Naive thymus-derived CD4-positive, alpha-beta T cell (primary cell): ENCODE measurements at regions not wholly inside any gene's neighbourhood (a gene's known extent, or its start where the extent isn't known, plus 50 kb on each side); places are given as distances from the start of the nearest gene placed in this dataset.

ENCODE experiments used
- ATAC-seq: fragments of 150-1000 bp; cut with Tn5 transposase; 2 replicates; pipeline ENCODE4 v1.10.0; 2021; ENCODE audit warnings: mild to moderate bottlenecking, moderate library complexity
- CTCF ChIA-PET: fragments of 350-600 bp; sonication (Branson Sonifier 250); formaldehyde crosslinking; loops from one replicate; lab custom pipeline; 2021; ENCODE audit warnings: antibody characterized with exemption; lab: Charles Lee
- POLR2A ChIA-PET: fragments of 350-600 bp; sonication (Branson Sonifier 250); formaldehyde crosslinking; loops from one replicate; lab custom pipeline; 2021; ENCODE audit warnings: antibody characterized with exemption, inconsistent platforms; lab: Charles Lee
- DNase-seq, 9 donors: peaks; one replicate each; pipeline versions ENCODE4 v3.0.0 to v3.0.0-alpha.2; 2020 to 2022; ENCODE audit warnings: mixed read lengths in 1 of 9
- H3K27ac ChIP-seq: one replicate; pipeline ENCODE4 v1.7.0; 2013; ENCODE audit warnings: mild to moderate bottlenecking, low read depth, low read length, moderate library complexity
- H3K27me3 ChIP-seq, 2 donors: one replicate each; pipeline ENCODE4 v1.7.0; 2013; ENCODE audit warnings: low read length in 2 of 2, mild to moderate bottlenecking in 2 of 2, moderate library complexity in 2 of 2; ENCODE audit not compliant: control insufficient read depth in 2 of 2, insufficient read depth in 2 of 2
- H3K36me3 ChIP-seq, 3 experiments: 1 replicate in 2 of 3; 2 replicates in 1 of 3; pipeline ENCODE4 v1.7.0; 2013; ENCODE audit warnings: low read length in 3 of 3, mild to moderate bottlenecking in 3 of 3, moderate library complexity in 1 of 3; ENCODE audit not compliant: insufficient read depth in 3 of 3, control insufficient read depth in 2 of 3
- H3K4me1 ChIP-seq, 2 donors: one replicate each; pipeline ENCODE4 v1.7.0; 2013; ENCODE audit warnings: low read length in 2 of 2, mild to moderate bottlenecking in 2 of 2, moderate library complexity in 1 of 2; ENCODE audit not compliant: control insufficient read depth in 2 of 2, insufficient read depth in 2 of 2
- H3K4me3 ChIP-seq: 2 replicates; pipeline ENCODE4 v1.7.0; 2013; ENCODE audit warnings: mild to moderate bottlenecking, low read length
- H3K9me3 ChIP-seq, 3 experiments: 1 replicate in 2 of 3; 2 replicates in 1 of 3; pipeline ENCODE4 v1.7.0; 2013; ENCODE audit warnings: low read length in 3 of 3; ENCODE audit not compliant: control insufficient read depth in 2 of 3
- H3K27ac Mint-ChIP-seq, 9 donors: one replicate each; pipeline ENCODE4 v1.8.0; 2020 to 2022; ENCODE audit warnings: mixed read lengths in 9 of 9, mild to moderate bottlenecking in 8 of 9, moderate library complexity in 5 of 9, inconsistent platforms in 2 of 9
- H3K27me3 Mint-ChIP-seq, 5 donors: one replicate each; pipeline ENCODE4 v1.8.0; 2021 to 2022; ENCODE audit warnings: mixed read lengths in 5 of 5, mild to moderate bottlenecking in 1 of 5
- H3K36me3 Mint-ChIP-seq, 5 donors: one replicate each; pipeline ENCODE4 v1.8.0; 2020 to 2022; ENCODE audit warnings: mixed read lengths in 5 of 5, mild to moderate bottlenecking in 3 of 5, inconsistent platforms in 1 of 5
- H3K4me1 Mint-ChIP-seq, 7 donors: one replicate each; pipeline ENCODE4 v1.8.0; 2020 to 2022; ENCODE audit warnings: mixed read lengths in 7 of 7, mild to moderate bottlenecking in 3 of 7, inconsistent platforms in 1 of 7
- H3K4me3 Mint-ChIP-seq, 10 donors: one replicate each; pipeline ENCODE4 v1.8.0; 2020 to 2022; ENCODE audit warnings: mild to moderate bottlenecking in 10 of 10, mixed read lengths in 10 of 10, moderate library complexity in 6 of 10, inconsistent platforms in 2 of 10
- H3K9me3 Mint-ChIP-seq, 11 donors: one replicate each; pipeline ENCODE4 v1.8.0; 2020 to 2022; ENCODE audit warnings: mixed read lengths in 11 of 11, mild to moderate bottlenecking in 4 of 11, inconsistent platforms in 1 of 11, moderate library complexity in 1 of 11
- intact Hi-C, 2 donors: fragments of 100-400 bp; cut with micrococcal nuclease; formaldehyde crosslinking; loops; one replicate each; pipeline ENCODE4 v1.15.1; 2023

DNA sequence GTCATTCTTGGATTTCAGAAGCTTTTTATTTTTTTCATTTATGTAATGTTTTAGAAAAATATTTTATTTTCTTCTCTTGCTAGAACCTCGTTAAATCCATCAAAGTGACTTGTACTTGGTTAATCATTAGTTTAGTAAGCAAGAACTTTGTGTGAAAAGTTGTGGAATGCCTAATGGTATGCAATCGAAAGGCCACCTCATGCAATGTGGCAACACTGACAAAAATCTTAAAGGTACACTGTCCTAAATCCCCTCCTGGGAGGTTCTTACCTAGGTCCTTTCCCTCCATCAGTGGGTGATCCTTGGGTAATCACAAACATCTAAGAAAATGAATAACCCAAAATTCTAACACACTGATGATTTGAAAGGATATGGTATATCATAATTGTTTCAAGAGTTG is 304.2 kb downstream of the DNAH5 start:
- Mint-ChIP-seq H3K27ac (no peak overlapping the region), H3K4me1 (no peaks in the 10 kb centered on the region), H3K9me3 (peaks cover 3 to 20% (median 7%) of the 10 kb centered on the region in 11 donors), H3K4me3 (no peak overlapping the region), H3K27me3 (no peaks in the 10 kb centered on the region), H3K36me3 (no peaks in the 10 kb centered on the region)
- intact Hi-C loops, result no loop called here
- no peak for DNase-seq
- ChIA-PET CTCF (no interaction called here), POLR2A (no interaction called here)
- no peak for ATAC-seq
- no peaks in the 10 kb centered on the region for H3K9me3 ChIP-seq
- no peak overlapping the region for H3K27ac ChIP-seq
- no peaks in the 10 kb centered on the region for H3K27me3 ChIP-seq
- H3K36me3 ChIP-seq, result no peaks in the 10 kb centered on the region
- no peaks in the 10 kb centered on the region for H3K4me1 ChIP-seq
- no peak overlapping the region for H3K4me3 ChIP-seq

DNA sequence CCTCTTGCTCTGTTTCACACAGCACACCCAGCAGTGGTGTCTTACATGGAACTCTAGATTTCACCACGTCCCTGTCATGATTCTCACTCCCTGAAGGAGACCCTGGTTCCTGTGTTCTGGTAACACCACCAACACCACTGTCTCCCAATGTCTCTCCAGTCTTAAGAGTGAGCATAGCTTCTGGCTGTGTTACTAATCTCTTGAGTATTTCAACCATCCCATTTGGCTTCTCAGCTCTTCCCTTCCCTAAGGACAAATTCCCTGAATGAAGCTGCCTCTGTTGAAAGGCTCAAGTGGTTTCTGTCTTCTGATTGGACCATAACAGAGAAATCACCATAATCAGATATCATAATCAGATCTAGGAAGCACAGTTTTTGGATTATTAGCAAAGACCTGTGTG is 311.8 kb downstream of the DNAH5 start:
- POLR2A ChIA-PET, result no interaction called here
- Histone ChIP-seq H3K4me1 (no peaks in the 10 kb centered on the region), H3K9me3 (no peaks in the 10 kb centered on the region), H3K36me3 (no peaks in the 10 kb centered on the region), H3K27me3 (no peaks in the 10 kb centered on the region), H3K4me3 (no peak overlapping the region), H3K27ac (no peak overlapping the region)
- no peak overlapping the region for H3K4me3 Mint-ChIP-seq
- intact Hi-C loops, result no loop called here
- no peak for DNase-seq
- H3K4me1 Mint-ChIP-seq, result no peaks in the 10 kb centered on the region
- peaks cover 2 to 32% (median 10%) of the 10 kb centered on the region in 11 donors for H3K9me3 Mint-ChIP-seq
- H3K36me3 Mint-ChIP-seq, result no peaks in the 10 kb centered on the region
- no peak overlapping the region for H3K27ac Mint-ChIP-seq
- CTCF ChIA-PET, result no interaction called here
- no peak for ATAC-seq
- H3K27me3 Mint-ChIP-seq, result no peaks in the 10 kb centered on the region

DNA sequence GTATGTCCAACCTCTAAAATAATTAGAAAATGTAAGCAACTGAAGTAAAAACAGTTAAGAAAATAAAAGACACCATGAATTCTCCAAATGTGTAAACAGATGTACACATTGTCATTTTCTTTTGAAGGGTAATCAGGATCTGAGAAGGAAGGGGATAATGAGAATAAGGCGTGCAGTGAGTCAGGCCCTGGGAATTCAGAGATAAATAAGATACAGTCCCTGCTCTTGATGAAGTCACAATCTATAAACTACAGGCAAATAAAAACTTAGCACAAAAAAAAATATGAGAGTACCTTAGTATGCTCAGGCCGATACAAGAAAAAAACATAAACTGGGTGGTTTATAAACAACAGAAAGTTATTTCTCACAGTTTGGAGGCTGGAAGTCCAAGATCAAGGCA is 315.3 kb downstream of the DNAH5 start:
- Mint-ChIP-seq H3K36me3 (no peaks in the 10 kb centered on the region), H3K27ac (no peak overlapping the region), H3K4me3 (no peak overlapping the region), H3K9me3 (peaks cover 6 to 28% (median 8%) of the 10 kb centered on the region in 11 donors), H3K27me3 (no peaks in the 10 kb centered on the region), H3K4me1 (no peaks in the 10 kb centered on the region)
- CTCF ChIA-PET, result no interaction called here
- Histone ChIP-seq H3K4me1 (no peaks in the 10 kb centered on the region), H3K27ac (no peak overlapping the region), H3K27me3 (no peaks in the 10 kb centered on the region), H3K4me3 (no peak overlapping the region), H3K36me3 (no peaks in the 10 kb centered on the region), H3K9me3 (no peaks in the 10 kb centered on the region)
- ATAC-seq (no peak), DNase-seq (no peak)
- intact Hi-C loops, result no loop called here
- POLR2A ChIA-PET, result no interaction called here

DNA sequence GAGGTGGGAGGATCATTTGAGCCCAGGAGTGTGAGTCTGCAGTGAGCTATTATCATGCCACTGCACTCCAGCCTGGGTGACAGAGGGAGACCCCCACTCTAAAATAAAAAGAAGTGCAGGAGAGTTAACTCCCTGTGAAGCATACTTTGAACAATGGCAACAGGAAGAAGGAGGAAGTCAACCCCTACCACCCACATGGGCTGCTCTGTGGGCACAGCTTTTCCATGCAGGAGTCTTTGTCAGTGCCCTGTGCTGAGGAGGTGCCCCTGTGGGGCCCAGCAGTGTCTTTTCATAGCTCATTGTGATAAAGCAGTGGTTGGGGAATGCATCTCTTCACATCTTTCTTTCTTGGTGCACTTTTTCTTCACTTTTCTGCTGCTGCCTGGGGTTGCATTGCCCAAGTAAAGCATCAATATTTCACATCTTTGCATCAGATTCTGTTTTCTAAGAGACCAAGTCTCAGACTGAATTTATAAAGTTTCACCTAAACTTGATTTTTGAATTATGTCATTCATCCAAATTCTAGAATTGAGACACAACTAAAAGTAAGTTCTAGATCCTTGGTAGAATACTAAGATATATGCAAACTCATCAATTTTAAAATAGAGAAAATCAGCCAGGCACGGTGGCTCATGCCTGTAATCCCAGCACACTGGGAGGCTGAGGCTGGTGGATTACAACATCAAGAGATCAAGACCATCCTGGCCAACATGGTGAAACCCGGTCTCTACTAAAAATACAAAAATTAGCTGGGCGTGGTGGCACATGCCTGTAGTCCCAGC is 316.6 kb downstream of the DNAH5 start:
- no peaks in the 10 kb centered on the region for H3K9me3 ChIP-seq
- no peak overlapping the region for H3K4me3 ChIP-seq
- Mint-ChIP-seq H3K4me3 (no peak overlapping the region), H3K4me1 (no peaks in the 10 kb centered on the region), H3K27me3 (no peaks in the 10 kb centered on the region), H3K9me3 (peaks cover 5 to 28% (median 8%) of the 10 kb centered on the region in 11 donors), H3K36me3 (no peaks in the 10 kb centered on the region), H3K27ac (no peak overlapping the region)
- no peaks in the 10 kb centered on the region for H3K36me3 ChIP-seq
- intact Hi-C loops, result no loop called here
- no peaks in the 10 kb centered on the region for H3K4me1 ChIP-seq
- DNase-seq (no peak), ATAC-seq (no peak)
- no peaks in the 10 kb centered on the region for H3K27me3 ChIP-seq
- H3K27ac ChIP-seq, result no peak overlapping the region
- ChIA-PET CTCF (no interaction called here), POLR2A (no interaction called here)

DNA sequence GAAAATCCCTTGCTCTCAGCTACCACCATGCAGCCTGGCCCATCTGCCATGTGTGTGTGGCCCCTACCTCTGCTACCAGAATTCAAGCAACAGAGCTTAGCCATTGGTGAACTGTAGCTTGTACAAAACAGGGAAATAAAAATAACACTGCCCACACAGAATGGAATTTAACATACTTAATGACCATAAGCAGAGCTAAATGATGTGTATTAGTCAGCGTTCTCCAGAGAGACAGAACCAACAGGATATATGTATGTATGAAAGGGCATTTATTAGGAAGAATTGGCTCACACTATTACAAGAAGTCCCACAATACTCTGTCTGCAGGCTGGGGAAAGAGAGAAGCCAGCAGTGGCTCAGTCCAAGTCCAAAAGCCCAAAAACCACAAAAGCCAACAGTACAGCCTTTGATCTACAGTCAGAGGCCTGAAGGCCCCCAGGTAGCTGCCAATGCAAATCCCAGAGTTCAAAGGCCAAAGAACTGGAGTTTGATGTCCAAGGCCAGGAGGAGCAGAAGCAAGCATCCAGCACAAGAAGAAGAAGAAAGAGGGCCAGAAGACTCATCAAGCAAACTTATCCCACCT is 318.8 kb downstream of the DNAH5 start:
- CTCF ChIA-PET, result no interaction called here

DNA sequence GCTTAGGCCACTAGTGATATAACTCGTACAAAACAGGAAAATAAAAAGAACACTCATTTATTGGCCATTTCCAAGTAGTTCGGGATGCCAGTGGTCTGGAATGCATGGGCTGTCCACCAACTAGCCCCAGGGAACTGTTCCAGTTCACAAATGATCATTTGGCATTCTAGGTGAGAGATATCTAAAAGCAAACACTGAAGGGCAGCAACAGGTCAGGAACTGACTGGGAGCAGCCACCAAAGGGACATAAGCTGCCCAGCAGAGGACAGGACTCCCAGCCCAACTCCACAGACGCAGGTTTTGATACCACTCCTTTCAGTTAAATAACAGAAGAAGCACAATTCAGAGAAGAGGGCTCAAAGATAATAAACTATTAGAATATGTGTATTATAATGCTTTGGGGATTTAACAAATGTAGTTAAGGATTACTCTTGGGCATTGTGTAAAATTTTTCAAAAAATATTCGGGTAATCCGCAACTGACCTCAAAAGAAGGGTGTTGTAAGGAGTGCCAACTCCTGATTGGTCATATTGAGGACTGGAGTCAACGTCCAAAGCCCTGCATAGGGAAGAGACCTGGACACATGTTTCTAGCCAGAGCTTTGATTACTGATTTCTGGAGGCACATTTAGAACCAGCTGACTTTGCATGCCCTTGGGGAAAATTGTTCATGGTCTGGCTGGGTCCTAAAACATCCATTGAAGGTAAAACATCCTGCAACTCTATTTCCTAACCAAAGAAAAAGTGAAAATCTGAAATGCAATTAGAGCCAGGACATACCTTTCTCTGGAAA is 320.0 kb downstream of the DNAH5 start:
- no peaks in the 10 kb centered on the region for H3K9me3 ChIP-seq
- CTCF ChIA-PET, result no interaction called here
- no peak overlapping the region for H3K4me3 ChIP-seq
- POLR2A ChIA-PET, result no interaction called here
- H3K27me3 Mint-ChIP-seq, result no peaks in the 10 kb centered on the region
- no peaks in the 10 kb centered on the region for H3K36me3 Mint-ChIP-seq
- no peaks in the 10 kb centered on the region for H3K27me3 ChIP-seq
- no peaks in the 10 kb centered on the region for H3K4me1 ChIP-seq
- H3K27ac ChIP-seq, result no peak overlapping the region
- H3K4me1 Mint-ChIP-seq, result no peaks in the 10 kb centered on the region
- no peaks in the 10 kb centered on the region for H3K36me3 ChIP-seq
- no peak overlapping the region for H3K4me3 Mint-ChIP-seq
- no peak for ATAC-seq
- intact Hi-C loops, result no loop called here
- peaks cover 1 to 23% (median 7%) of the 10 kb centered on the region in 11 donors for H3K9me3 Mint-ChIP-seq
- DNase-seq, result no peak
- H3K27ac Mint-ChIP-seq, result peak overlapping the region in 1 of 9 donors; percentile 22

More for the DNA sequence above, 318.8 kb downstream of the DNAH5 start:
- H3K36me3 ChIP-seq, result no peaks in the 10 kb centered on the region
- intact Hi-C loops, result no loop called here
- no peak for DNase-seq
- POLR2A ChIA-PET, result no interaction called here
- H3K9me3 ChIP-seq, result no peaks in the 10 kb centered on the region
- H3K27ac ChIP-seq, result no peak overlapping the region
- ATAC-seq, result no peak
- H3K27me3 Mint-ChIP-seq, result no peaks in the 10 kb centered on the region
- H3K27me3 ChIP-seq, result no peaks in the 10 kb centered on the region
- H3K4me3 ChIP-seq, result no peak overlapping the region
- no peak overlapping the region for H3K27ac Mint-ChIP-seq
- H3K36me3 Mint-ChIP-seq, result no peaks in the 10 kb centered on the region
- H3K4me3 Mint-ChIP-seq, result no peak overlapping the region
- no peaks in the 10 kb centered on the region for H3K4me1 Mint-ChIP-seq
- peaks cover 2 to 18% (median 8%) of the 10 kb centered on the region in 11 donors for H3K9me3 Mint-ChIP-seq
- no peaks in the 10 kb centered on the region for H3K4me1 ChIP-seq
